ENCODE measurements at regions not wholly inside any gene's neighbourhood (a gene's known extent, or its start where the extent isn't known, plus 50 kb on each side); places are given as distances from the start of the nearest gene placed in this dataset.

DNA sequence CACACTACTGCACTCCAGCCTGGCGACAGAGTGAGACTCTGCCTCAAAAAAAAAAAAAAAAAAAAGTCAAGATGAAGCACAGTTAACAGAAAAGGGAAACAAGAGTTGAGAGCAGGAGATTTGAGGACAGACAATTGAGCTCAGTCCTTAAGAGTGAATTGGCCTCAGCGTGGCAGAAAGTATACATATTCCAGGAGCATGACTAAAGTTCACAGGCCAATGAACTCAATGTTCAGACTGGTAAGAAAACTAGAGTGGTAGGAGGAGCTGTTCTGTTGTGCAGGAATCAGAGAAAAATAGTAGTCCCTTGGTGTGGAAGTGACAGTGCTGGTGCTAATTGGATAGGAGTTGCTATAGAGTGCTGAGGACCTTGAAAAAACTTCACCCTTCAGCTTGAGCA, 60.0 kb downstream of the NRN1 start:
- in situ Hi-C loops (cut with HindIII; ENCODE audit: low pct_unique_long_range_greater_than_20kb, low sequenced_read_pairs) = no loop called here
- DNase-seq (ENCODE audit: low read depth in 1 of 2, low spot score in 1 of 2) = no peak
- TF ChIP-seq JUND (IDR thresholded peaks at IDR 0.05; ENCODE audit: low read depth) = no peak

DNA sequence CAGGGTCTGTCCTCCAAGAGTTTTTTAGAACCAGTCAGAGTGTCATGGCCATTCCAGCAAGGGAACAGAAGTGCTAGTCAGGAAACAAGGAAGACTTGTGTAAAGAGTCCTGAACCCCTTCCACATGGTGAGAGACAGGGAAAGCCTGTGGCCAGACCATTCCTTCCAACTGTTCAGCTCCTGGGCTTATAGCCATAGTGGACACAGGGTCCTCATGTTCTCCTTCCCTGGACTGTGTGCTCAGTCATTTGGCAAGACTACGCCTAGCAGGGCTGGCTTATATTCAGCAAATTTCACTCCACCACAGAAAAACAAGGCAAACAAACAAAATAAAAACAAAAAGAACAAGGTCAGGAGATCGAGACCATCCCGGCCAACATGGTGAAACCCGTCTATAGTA, 60.5 kb downstream of the NRN1 start:
- DNase-seq (ENCODE audit: low read depth in 1 of 2, low spot score in 1 of 2) = no peak
- in situ Hi-C loops (cut with HindIII; ENCODE audit: low pct_unique_long_range_greater_than_20kb, low sequenced_read_pairs) = no loop called here
- TF ChIP-seq JUND (IDR thresholded peaks at IDR 0.05; ENCODE audit: low read depth) = no peak

DNA sequence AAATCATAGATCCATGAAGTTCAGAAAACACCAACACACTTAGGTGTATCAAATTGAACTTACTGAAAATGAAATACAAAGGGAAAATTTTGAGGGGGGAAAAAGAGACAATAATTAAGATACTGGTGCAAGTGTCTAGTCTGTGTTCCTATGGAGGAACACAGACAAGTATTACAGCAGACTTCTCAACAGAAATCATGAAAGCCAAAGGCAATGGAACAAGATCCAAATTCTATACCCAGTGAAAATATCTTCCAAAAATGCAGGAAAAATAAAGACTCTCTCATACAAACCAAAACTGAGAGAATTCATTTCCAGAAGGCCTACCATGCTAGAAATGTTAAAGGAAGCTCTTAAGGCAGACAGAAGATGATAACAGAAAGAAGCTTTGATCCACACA, 63.1 kb downstream of the NRN1 start:
- TF ChIP-seq JUND (IDR thresholded peaks at IDR 0.05; ENCODE audit: low read depth) = no peak
- no peak for DNase-seq (ENCODE audit: low read depth in 1 of 2, low spot score in 1 of 2)
- in situ Hi-C loops (cut with HindIII; ENCODE audit: low pct_unique_long_range_greater_than_20kb, low sequenced_read_pairs) = no loop called here

DNA sequence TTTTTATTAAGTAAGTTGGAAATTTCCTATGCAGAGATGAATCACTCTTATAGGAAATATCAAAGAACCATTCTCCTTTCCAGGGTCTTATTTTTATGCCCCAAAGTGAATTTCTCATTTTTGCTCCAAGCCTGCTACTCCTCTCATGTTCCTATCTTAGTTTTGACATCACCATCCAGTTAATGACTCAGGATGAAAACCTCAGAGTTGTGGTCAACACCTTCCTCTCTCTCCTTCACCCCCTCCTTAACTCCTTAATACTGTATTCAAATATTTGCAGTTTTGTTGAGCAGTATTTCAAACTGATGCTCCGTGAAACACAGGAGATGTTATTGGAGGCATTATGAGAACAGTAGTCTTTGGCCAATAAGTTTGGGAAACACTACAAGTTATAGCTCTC, 64.1 kb downstream of the NRN1 start:
- DNase-seq (ENCODE audit: low read depth in 1 of 2, low spot score in 1 of 2) = no peak
- no peak for TF ChIP-seq JUND (IDR thresholded peaks at IDR 0.05; ENCODE audit: low read depth)
- in situ Hi-C loops (cut with HindIII; ENCODE audit: low pct_unique_long_range_greater_than_20kb, low sequenced_read_pairs) = no loop called here

DNA sequence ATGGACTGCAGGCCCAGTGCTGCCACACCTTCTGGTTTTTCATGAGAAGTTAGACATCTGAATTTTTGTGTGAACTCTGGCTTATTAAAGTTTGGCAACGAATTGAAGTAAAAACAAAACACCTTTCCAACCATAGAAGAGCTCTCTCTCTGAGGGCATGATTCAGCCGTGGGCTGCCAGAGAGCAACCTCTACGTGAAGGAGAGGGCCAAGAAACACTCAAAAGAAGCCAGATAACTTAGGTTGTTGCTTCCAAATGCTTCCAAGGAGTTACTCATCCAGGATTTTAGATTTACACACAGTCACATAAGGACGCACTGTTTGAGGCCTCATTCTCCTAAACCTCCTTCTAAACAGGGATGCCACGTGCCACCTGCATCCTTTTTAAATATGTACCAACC, 65.5 kb downstream of the NRN1 start:
- TF ChIP-seq JUND (IDR thresholded peaks at IDR 0.05; ENCODE audit: low read depth) = no peak
- no peak for DNase-seq (ENCODE audit: low read depth in 1 of 2, low spot score in 1 of 2)
- in situ Hi-C loops (cut with HindIII; ENCODE audit: low pct_unique_long_range_greater_than_20kb, low sequenced_read_pairs) = no loop called here

DNA sequence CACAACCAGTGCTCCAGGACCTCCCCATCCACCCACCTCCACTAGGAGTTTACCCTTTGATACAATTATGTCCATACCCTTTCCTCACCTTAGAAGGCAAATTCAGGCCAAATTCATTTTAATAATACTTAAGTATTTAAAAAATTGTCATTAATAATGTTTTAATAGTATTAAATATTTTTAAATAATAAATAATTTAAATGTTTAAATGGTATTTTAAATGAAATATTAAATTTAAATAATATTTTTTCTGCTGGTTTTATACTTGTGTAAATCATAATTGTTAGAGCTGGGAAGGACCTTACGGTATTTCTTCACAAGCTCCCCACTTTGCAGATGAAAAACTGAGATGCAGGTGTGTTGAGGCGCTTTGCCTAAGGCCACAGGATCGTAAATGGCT, 67.8 kb downstream of the NRN1 start:
- no peak for DNase-seq (ENCODE audit: low read depth in 1 of 2, low spot score in 1 of 2)
- in situ Hi-C loops (cut with HindIII; ENCODE audit: low pct_unique_long_range_greater_than_20kb, low sequenced_read_pairs) = no loop called here
- no peak for TF ChIP-seq JUND (IDR thresholded peaks at IDR 0.05; ENCODE audit: low read depth)

DNA sequence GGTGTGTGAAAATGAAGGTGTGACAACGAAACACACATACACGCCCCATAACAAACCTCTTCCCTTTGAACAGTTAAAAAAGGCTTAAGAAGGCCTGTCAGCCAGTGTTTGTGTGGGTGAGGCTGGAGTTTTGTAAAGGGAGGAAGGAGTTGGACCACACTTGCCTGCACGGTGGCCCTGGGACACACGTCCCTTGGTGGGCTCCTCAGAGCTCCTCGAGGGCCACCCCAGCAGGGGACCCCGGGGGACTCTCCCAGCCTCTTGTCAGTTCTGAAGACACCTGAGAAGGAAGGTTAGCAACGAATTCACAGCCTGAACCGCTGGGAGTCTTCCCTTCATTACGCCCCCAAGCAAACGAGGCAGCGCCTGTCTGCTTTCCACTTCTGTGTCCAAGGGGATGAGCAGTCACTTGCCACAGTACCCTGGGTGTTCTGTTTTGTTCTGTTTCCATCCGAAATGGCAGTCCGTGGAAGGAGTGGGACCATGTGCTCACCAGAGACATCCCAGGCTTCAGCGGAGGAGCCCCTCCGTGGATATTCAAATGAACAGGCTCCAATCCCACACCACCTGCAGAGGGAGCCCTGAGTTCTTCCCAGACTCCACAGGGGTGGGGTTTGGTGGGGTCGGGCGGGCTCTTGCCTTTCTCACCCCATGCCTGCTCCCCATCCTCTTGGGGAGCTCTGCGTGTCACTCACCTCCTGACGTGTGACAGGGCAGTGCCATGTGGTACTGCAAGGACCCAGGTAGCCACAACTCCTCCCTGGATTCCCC, 68.6 kb downstream of the NRN1 start:
- no peak for DNase-seq (ENCODE audit: low read depth in 1 of 2, low spot score in 1 of 2)
- TF ChIP-seq JUND (IDR thresholded peaks at IDR 0.05; ENCODE audit: low read depth) = no peak
- in situ Hi-C loops (cut with HindIII; ENCODE audit: low pct_unique_long_range_greater_than_20kb, low sequenced_read_pairs) = no loop called here

DNA sequence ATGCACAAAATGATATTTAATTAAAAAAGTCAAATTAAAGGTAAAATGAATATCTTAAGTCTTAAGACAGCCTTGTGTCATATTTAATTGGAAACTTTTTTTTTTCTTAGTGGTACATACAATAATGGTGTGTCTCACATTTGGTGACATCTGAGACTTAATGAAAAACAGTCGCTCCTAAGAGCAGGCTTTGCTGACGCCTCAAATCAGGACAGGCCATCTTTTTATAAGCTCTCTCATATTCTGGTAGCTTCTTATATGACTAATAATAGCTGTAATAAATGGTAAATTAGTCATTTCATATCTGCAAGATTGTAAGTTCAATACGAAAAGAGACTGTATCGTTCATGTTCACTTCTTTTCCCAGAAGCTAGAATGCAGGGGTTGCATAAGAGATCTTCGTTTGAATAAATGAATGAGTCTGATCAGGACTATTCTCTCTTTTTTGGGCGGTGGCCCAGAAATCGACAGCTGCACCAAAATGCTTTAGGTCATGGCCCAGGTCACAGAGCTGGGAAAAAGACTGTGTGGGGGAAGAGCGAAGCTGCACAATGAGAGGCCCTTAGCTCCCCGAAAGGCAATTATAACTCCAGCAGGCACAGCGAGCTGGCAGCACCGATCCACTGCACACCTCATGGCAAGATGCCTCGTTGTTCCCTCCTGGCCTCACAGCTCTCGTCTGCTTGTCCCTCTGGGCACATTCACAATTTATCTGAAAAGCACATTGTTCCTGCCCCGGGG, 69.4 kb downstream of the NRN1 start:
- in situ Hi-C loops (cut with HindIII; ENCODE audit: low pct_unique_long_range_greater_than_20kb, low sequenced_read_pairs) = no loop called here
- no peak for DNase-seq (ENCODE audit: low read depth in 1 of 2, low spot score in 1 of 2)
- TF ChIP-seq JUND (IDR thresholded peaks at IDR 0.05; ENCODE audit: low read depth) = no peak

DNA sequence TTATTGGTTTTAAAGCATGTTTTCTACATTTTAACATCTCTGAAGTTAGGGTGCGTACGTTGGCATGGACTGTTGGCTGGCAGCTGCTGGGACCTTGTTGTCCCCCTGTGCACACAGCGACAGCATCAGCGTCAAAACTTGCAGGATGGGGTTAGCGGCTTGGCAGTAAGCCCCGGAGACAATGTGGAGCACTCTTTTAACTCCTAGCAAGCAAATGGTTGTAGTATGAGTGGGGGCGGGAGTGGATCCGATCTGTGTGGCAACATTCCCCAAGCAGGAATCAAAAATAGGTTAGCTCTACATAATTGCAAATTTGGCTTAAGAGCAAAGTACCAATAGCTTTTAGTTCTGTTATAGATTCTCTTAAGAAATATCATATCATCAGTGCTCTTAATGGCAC, 70.1 kb downstream of the NRN1 start:
- TF ChIP-seq JUND (IDR thresholded peaks at IDR 0.05; ENCODE audit: low read depth) = no peak
- in situ Hi-C loops (cut with HindIII; ENCODE audit: low pct_unique_long_range_greater_than_20kb, low sequenced_read_pairs) = no loop called here
- DNase-seq (ENCODE audit: low read depth in 1 of 2, low spot score in 1 of 2) = no peak

DNA sequence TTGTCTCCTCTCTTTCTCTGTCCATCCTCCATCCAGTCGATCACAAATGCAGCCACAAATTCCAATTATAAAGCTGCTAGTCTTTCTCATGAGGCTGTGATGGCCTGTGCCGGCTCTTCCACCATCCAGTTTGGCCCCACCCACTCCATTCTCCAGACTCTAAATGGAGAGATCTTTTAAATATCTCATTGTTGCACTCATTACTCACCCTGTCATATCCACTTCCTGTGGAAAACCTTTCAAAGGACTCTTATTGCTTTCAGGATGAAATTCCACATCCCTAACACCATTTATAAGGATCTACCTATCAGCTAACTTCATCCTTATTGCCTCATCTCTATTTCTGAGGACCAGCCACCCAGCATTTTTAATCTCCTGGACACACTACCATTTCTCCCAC, 70.6 kb downstream of the NRN1 start:
- in situ Hi-C loops (cut with HindIII; ENCODE audit: low pct_unique_long_range_greater_than_20kb, low sequenced_read_pairs) = no loop called here
- no peak for TF ChIP-seq JUND (IDR thresholded peaks at IDR 0.05; ENCODE audit: low read depth)
- DNase-seq (ENCODE audit: low read depth in 1 of 2, low spot score in 1 of 2) = no peak

DNA sequence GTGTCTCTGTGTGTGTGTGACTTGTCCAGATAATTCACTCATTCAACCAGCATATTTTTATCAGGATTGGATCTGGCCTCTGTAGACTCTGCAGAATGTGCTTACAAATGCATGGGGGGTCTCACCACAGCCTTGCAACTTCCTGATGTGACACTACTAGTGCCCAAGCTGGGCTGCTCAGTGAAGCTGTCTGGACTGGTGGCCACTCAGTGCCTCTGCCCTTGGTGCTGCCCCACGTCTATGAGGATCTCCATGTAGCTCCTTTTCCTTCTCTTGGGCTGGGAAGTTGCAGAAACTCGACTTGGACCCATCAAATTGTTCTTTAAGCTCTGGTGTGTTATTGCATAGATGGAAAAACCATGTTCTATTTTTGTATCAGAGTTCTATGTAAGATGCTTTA, 75.8 kb downstream of the NRN1 start:
- in situ Hi-C loops (cut with HindIII; ENCODE audit: low pct_unique_long_range_greater_than_20kb, low sequenced_read_pairs) = no loop called here
- no peak for DNase-seq (ENCODE audit: low read depth in 1 of 2, low spot score in 1 of 2)
- TF ChIP-seq JUND (IDR thresholded peaks at IDR 0.05; ENCODE audit: low read depth) = no peak

DNA sequence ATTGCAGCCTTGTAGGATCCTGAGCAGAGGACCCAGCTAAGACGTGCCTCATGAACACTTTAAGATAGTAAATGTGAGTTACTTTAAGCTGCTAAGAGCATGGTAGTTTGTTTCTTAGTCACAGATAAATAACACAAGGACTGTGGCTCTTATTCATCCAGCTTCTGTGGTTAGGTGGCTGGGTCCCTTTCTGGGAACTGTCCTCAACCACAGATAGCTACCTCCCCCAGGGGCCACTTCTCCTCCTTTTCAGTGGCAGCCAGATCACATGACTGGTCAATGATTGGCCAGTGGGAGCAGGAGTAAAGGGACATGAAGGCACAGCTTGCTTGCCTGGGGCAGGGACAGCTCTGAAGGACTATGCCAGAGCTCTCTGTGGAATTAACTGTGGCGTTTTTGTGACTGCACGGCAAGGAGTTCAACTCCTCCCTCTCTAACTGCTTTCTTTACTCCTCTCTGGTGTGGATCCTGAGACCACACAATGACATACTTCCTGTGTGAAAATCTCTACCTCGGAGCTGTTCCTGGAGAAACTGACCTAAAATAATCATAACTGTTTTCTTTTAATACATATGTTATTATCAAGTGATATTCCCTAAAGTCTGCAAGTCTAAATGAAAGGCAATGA, 76.5 kb downstream of the NRN1 start:
- DNase-seq (ENCODE audit: low read depth in 1 of 2, low spot score in 1 of 2) = no peak
- no peak for TF ChIP-seq JUND (IDR thresholded peaks at IDR 0.05; ENCODE audit: low read depth)
- in situ Hi-C loops (cut with HindIII; ENCODE audit: low pct_unique_long_range_greater_than_20kb, low sequenced_read_pairs) = no loop called here

DNA sequence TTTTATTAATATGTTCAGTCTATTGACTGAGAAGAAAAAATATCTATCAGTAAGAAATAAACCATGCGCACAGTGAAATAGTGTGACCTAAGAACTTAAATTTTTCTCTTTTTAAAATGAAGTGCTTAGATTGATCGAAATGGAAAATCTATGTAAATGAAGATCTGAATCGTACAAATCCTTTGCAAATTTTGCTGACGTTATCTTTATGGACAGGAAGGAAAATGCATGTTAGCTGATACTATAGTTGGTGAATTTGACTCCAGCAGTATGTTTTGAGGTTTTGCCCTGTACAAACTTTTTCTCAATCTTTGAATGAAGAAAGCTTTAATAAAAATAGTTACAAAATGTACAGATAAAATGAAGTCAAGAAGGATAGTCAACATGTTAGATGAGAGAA, 82.9 kb downstream of the NRN1 start:
- in situ Hi-C loops (cut with HindIII; ENCODE audit: low pct_unique_long_range_greater_than_20kb, low sequenced_read_pairs) = no loop called here
- no peak for TF ChIP-seq JUND (IDR thresholded peaks at IDR 0.05; ENCODE audit: low read depth)
- no peak for DNase-seq (ENCODE audit: low read depth in 1 of 2, low spot score in 1 of 2)

All from T47D (cell line).